CD4-positive, alpha-beta T cell (primary cell): ENCODE measurements at regions not wholly inside any gene's neighbourhood (a gene's known extent, or its start where the extent isn't known, plus 50 kb on each side); places are given as distances from the start of the nearest gene placed in this dataset.

ENCODE experiments used
- ATAC-seq: fragments of 200-7000 bp; cut with Tn5 transposase; one replicate; pipeline ENCODE4 v1.10.0; 2022; ENCODE audit warnings: mild to moderate bottlenecking; ENCODE audit not compliant: poor library complexity
- CTCF ChIA-PET: fragments of 350-600 bp; sonication (Branson Sonifier 250); formaldehyde crosslinking; loops from one replicate; lab custom pipeline; 2021; ENCODE audit warnings: antibody characterized with exemption, inconsistent platforms; lab: Charles Lee
- POLR2A ChIA-PET: fragments of 350-600 bp; sonication (Branson Sonifier 250); formaldehyde crosslinking; loops from one replicate; lab custom pipeline; 2021; ENCODE audit warnings: antibody characterized with exemption, inconsistent platforms; lab: Charles Lee
- DNase-seq, 14 experiments: peaks; one replicate each; pipeline ENCODE4 v3.0.0-alpha.2; 2013 to 2020; ENCODE audit warnings: mixed read lengths in 2 of 14
- H3K27ac ChIP-seq, 2 donors: one replicate each; pipeline versions ENCODE4 v1.5.1 to v1.7.0; 2013; ENCODE audit warnings: low read length in 2 of 2, low read depth in 1 of 2, mild to moderate bottlenecking in 1 of 2
- H3K27me3 ChIP-seq, 2 experiments: 1 replicate in 1 of 2; 2 replicates in 1 of 2; pipeline versions ENCODE4 v1.6.1 to v1.7.0; 2013; ENCODE audit warnings: low read length in 2 of 2, control low read depth in 1 of 2, mild to moderate bottlenecking in 1 of 2, moderate library complexity in 1 of 2; ENCODE audit not compliant: insufficient read depth in 2 of 2, control insufficient read depth in 1 of 2
- H3K36me3 ChIP-seq: one replicate; pipeline ENCODE4 v1.6.1; 2013; ENCODE audit warnings: low read length, control low read depth; ENCODE audit not compliant: insufficient read depth
- H3K4me1 ChIP-seq: one replicate; pipeline ENCODE4 v1.6.1; 2013; ENCODE audit warnings: low read length, control low read depth; ENCODE audit not compliant: insufficient read depth
- H3K4me3 ChIP-seq: one replicate; pipeline ENCODE4 v1.5.1; 2013; ENCODE audit warnings: mild to moderate bottlenecking, low read length, moderate library complexity
- H3K9me3 ChIP-seq, 2 experiments: 1 replicate in 1 of 2; 2 replicates in 1 of 2; pipeline versions ENCODE4 v1.6.1 to v1.7.0; 2013; ENCODE audit warnings: low read length in 2 of 2, mild to moderate bottlenecking in 2 of 2, control low read depth in 1 of 2, moderate library complexity in 1 of 2; ENCODE audit not compliant: control insufficient read depth in 1 of 2, insufficient read depth in 1 of 2
- H3K27ac Mint-ChIP-seq: one replicate; pipeline ENCODE4 v1.8.0; 2020; ENCODE audit warnings: mixed read lengths
- H3K27me3 Mint-ChIP-seq: one replicate; pipeline ENCODE4 v1.8.0; 2021; ENCODE audit warnings: mixed read lengths
- H3K36me3 Mint-ChIP-seq: one replicate; pipeline ENCODE4 v1.8.0; 2021; ENCODE audit warnings: low read depth, mixed read lengths
- H3K4me1 Mint-ChIP-seq: one replicate; pipeline ENCODE4 v1.8.0; 2021; ENCODE audit warnings: low read depth, mixed read lengths
- H3K4me3 Mint-ChIP-seq: one replicate; pipeline ENCODE4 v1.8.0; 2020; ENCODE audit warnings: mild to moderate bottlenecking, mixed read lengths
- H3K9me3 Mint-ChIP-seq: one replicate; pipeline ENCODE4 v1.8.0; 2020; ENCODE audit warnings: mixed read lengths
- intact Hi-C, 2 experiments: fragments of 100-400 bp; cut with DNase I in 1 of 2; cut with micrococcal nuclease in 1 of 2; formaldehyde crosslinking; loops; one replicate each; pipeline versions ENCODE4 v1.15.1 to v1.9.0; 2023 to 2025; cut with DNase I, micrococcal nuclease
- TF ChIP-seq, protein P1 (sequence below): fragments of 200-600 bp; IDR thresholded peaks from one replicate; pipeline ENCODE4 v1.8.0; 2022; ENCODE audit warnings: antibody characterized with exemption, mild to moderate bottlenecking

DNA sequence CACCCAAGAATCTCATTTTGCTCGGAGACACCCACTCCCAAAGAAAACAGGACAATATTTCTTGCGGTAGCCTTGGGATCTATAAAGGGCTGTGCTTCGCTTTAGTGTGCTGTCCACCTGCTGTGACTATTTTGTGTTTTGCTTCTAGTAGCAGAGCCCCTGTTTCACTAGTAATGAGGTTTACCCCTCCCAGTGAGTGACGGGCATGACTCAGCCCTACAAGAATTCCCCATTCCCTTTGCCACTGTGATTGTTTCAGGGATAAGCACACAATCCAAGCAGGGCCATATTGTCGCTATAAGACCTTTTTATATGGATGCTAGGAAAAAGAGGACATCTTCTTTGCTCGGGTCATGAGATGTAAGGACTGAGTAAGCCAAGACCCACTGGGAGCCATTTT, 62.5 kb upstream of the FOXB1 start:
- Mint-ChIP-seq H3K4me1 (no peaks in the 10 kb centered on the region), H3K36me3 (no peaks in the 10 kb centered on the region), H3K27me3 (peaks cover 15% of the 10 kb centered on the region), H3K9me3 (no peaks in the 10 kb centered on the region), H3K27ac (no peak overlapping the region), H3K4me3 (no peak overlapping the region)
- CTCF ChIA-PET, result no interaction called here
- H3K4me1 ChIP-seq, result no peaks in the 10 kb centered on the region
- TF ChIP-seq, protein P1, sequence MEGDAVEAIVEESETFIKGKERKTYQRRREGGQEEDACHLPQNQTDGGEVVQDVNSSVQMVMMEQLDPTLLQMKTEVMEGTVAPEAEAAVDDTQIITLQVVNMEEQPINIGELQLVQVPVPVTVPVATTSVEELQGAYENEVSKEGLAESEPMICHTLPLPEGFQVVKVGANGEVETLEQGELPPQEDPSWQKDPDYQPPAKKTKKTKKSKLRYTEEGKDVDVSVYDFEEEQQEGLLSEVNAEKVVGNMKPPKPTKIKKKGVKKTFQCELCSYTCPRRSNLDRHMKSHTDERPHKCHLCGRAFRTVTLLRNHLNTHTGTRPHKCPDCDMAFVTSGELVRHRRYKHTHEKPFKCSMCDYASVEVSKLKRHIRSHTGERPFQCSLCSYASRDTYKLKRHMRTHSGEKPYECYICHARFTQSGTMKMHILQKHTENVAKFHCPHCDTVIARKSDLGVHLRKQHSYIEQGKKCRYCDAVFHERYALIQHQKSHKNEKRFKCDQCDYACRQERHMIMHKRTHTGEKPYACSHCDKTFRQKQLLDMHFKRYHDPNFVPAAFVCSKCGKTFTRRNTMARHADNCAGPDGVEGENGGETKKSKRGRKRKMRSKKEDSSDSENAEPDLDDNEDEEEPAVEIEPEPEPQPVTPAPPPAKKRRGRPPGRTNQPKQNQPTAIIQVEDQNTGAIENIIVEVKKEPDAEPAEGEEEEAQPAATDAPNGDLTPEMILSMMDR, result no peak
- no peak overlapping the region for H3K27ac ChIP-seq
- no peak for ATAC-seq
- POLR2A ChIA-PET, result no interaction called here
- intact Hi-C loops, result no loop called here
- no peaks in the 10 kb centered on the region for H3K27me3 ChIP-seq
- H3K9me3 ChIP-seq, result no peaks in the 10 kb centered on the region
- no peak for DNase-seq
- no peak overlapping the region for H3K4me3 ChIP-seq
- H3K36me3 ChIP-seq, result no peaks in the 10 kb centered on the region

DNA sequence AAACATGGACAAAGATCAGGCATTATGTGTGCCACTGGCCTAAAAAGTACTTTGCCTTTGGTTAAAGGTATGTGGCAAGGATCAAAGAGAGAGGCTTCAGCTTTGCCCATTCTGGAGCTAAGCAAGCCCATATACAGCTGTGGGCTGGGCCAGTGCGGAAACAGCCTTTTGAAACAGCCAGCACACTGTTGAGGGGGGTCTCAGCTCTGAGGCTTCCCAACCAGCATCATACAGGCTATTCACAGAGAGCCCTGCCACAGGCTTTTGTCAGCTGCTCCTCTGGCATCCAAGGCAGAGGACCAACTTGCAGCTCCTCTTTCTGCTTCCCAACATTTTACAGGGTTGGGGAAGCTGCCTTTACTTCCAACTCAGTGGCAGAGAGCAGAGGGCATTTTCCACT, 63.2 kb upstream of the FOXB1 start:
- CTCF ChIA-PET, result no interaction called here
- intact Hi-C loops, result no loop called here

DNA sequence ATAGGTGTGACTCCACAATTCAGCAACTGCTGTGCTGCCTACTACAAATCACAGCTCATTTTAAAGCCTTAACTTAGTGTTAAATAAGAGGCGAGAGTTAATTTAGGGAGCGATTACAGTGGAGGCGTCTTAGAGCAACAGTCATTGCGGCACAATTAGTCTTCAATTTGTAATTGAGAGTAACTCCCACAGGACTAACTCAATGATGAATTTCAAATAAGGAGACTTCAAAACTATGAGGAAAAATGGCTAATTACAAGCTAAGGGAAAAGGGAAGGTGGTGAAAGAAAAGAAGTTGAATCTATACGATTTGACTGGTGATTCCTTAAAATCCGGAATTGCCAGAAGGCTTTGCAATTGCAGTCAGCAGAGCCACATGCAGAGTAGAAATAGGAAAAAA, 63.7 kb upstream of the FOXB1 start:
- no peak for DNase-seq
- TF ChIP-seq, protein P1, result no peak
- no peaks in the 10 kb centered on the region for H3K36me3 Mint-ChIP-seq
- no peaks in the 10 kb centered on the region for H3K36me3 ChIP-seq
- no peak overlapping the region for H3K27ac Mint-ChIP-seq
- H3K4me1 Mint-ChIP-seq, result no peaks in the 10 kb centered on the region
- peaks cover 15% of the 10 kb centered on the region for H3K27me3 Mint-ChIP-seq
- H3K4me3 ChIP-seq, result no peak overlapping the region
- no peaks in the 10 kb centered on the region for H3K9me3 ChIP-seq
- POLR2A ChIA-PET, result no interaction called here
- H3K27ac ChIP-seq, result no peak overlapping the region
- no peak for ATAC-seq
- no peaks in the 10 kb centered on the region for H3K9me3 Mint-ChIP-seq
- no peaks in the 10 kb centered on the region for H3K27me3 ChIP-seq
- no peak overlapping the region for H3K4me3 Mint-ChIP-seq
- CTCF ChIA-PET, result no interaction called here
- intact Hi-C loops, result no loop called here
- H3K4me1 ChIP-seq, result no peaks in the 10 kb centered on the region

More for the DNA sequence above, 63.2 kb upstream of the FOXB1 start:
- Mint-ChIP-seq H3K27me3 (peaks cover 15% of the 10 kb centered on the region), H3K4me1 (no peaks in the 10 kb centered on the region), H3K4me3 (no peak overlapping the region), H3K9me3 (no peaks in the 10 kb centered on the region), H3K27ac (no peak overlapping the region), H3K36me3 (no peaks in the 10 kb centered on the region)
- no peak overlapping the region for H3K27ac ChIP-seq
- no peak overlapping the region for H3K4me3 ChIP-seq
- DNase-seq (no peak), ATAC-seq (no peak)
- H3K4me1 ChIP-seq, result no peaks in the 10 kb centered on the region
- H3K27me3 ChIP-seq, result no peaks in the 10 kb centered on the region
- POLR2A ChIA-PET, result no interaction called here
- no peaks in the 10 kb centered on the region for H3K9me3 ChIP-seq
- no peaks in the 10 kb centered on the region for H3K36me3 ChIP-seq
- TF ChIP-seq, protein P1, result no peak
